HG03521 (cell line): ENCODE measurements at regions not wholly inside any gene's neighbourhood (a gene's known extent, or its start where the extent isn't known, plus 50 kb on each side); places are given as distances from the start of the nearest gene placed in this dataset.
"Not testable (repeated sequence)": the region's sequence is repeated elsewhere in the genome, so short reads cannot be mapped to it uniquely, and the experiment has no call there.

Experiments
- ATAC-seq: cut with Tn5 transposase; IDR thresholded peaks from one replicate; pipeline ENCODE4 v1.9.1; 2021; ENCODE audit warnings: mild to moderate bottlenecking, moderate library complexity; ENCODE audit not compliant: unreplicated experiment

GRCh38 chr3:195999176-195999575 lies 82.7 kb downstream of the TFRC start:
- ATAC-seq: not testable (repeated sequence)

- not testable (repeated sequence) for ATAC-seq
These were observed 85.6 kb downstream of the TFRC start for GRCh38 chr3:195996314-195996713.

- not testable (repeated sequence) for ATAC-seq
These were observed 86.0 kb upstream of the TNK2 start for GRCh38 chr3:195994343-195994742.

- not testable (repeated sequence) for ATAC-seq
These were observed 85.3 kb upstream of the TNK2 start for GRCh38 chr3:195993671-195994070.

GRCh38 chr3:195992956-195993595 lies 84.7 kb upstream of the TNK2 start:
- ATAC-seq: not testable (repeated sequence)

GRCh38 chr3:195991986-195992385 lies 83.6 kb upstream of the TNK2 start:
- not testable (repeated sequence) for ATAC-seq

- not testable (repeated sequence) for ATAC-seq
These were observed 82.9 kb upstream of the TNK2 start for GRCh38 chr3:195991243-195991642.

- not testable (repeated sequence) for ATAC-seq
These were observed 82.5 kb upstream of the TNK2 start for GRCh38 chr3:195990841-195991174.

GRCh38 chr3:195989921-195990840 lies 81.8 kb upstream of the TNK2 start:
- peak; percentile 95 for ATAC-seq

GRCh38 chr3:195989197-195989920 lies 81.0 kb upstream of the TNK2 start:
- ATAC-seq: peak; percentile 30

- not testable (repeated sequence) for ATAC-seq
These were observed 80.4 kb upstream of the TNK2 start for GRCh38 chr3:195988764-195989163.

- not testable (repeated sequence) for ATAC-seq
These were observed 78.7 kb upstream of the TNK2 start for GRCh38 chr3:195987001-195987400.

GRCh38 chr3:195986576-195986975 lies 78.2 kb upstream of the TNK2 start:
- ATAC-seq: not testable (repeated sequence)

GRCh38 chr3:195985348-195985920 lies 77.1 kb upstream of the TNK2 start:
- ATAC-seq: not testable (repeated sequence)

- ATAC-seq: not testable (repeated sequence)
These were observed 76.2 kb upstream of the TNK2 start for GRCh38 chr3:195984392-195985030.

GRCh38 chr3:195983880-195984279 lies 75.5 kb upstream of the TNK2 start:
- ATAC-seq: not testable (repeated sequence)

GRCh38 chr3:195982754-195983153 lies 74.4 kb upstream of the TNK2 start:
- not testable (repeated sequence) for ATAC-seq

GRCh38 chr3:195981778-195982177 lies 73.4 kb upstream of the TNK2 start:
- not testable (repeated sequence) for ATAC-seq

GRCh38 chr3:195979877-195980276 lies 71.5 kb upstream of the TNK2 start:
- ATAC-seq: not testable (repeated sequence)

- ATAC-seq: not testable (repeated sequence)
These were observed 70.2 kb upstream of the TNK2 start for GRCh38 chr3:195978585-195978984.
